Ishikawa (cell line): ENCODE measurements at regions not wholly inside any gene's neighbourhood (a gene's known extent, or its start where the extent isn't known, plus 50 kb on each side); places are given as distances from the start of the nearest gene placed in this dataset.

Source experiments
- CEBPB ChIP-seq: IDR thresholded peaks from 2 replicates; pipeline ENCODE4 v1.6.1; 2012
- CREB1 ChIP-seq: IDR thresholded peaks from 2 replicates; pipeline ENCODE4 v1.6.1; 2012; ENCODE audit warnings: low read depth
- EGR1 ChIP-seq: IDR thresholded peaks from 2 replicates; pipeline ENCODE4 v1.6.1; 2012
- EP300 ChIP-seq: IDR thresholded peaks from 2 replicates; pipeline ENCODE4 v1.6.1; 2012; ENCODE audit warnings: borderline replicate concordance
- FOXM1 ChIP-seq: IDR thresholded peaks from 2 replicates; pipeline ENCODE4 v1.6.1; 2012; ENCODE audit warnings: low read depth, borderline replicate concordance
- MAX ChIP-seq: IDR thresholded peaks from 2 replicates; pipeline ENCODE4 v1.6.1; 2012
- NFIC ChIP-seq: IDR thresholded peaks from 2 replicates; pipeline ENCODE4 v1.6.1; 2012
- RAD21 ChIP-seq: IDR thresholded peaks from 2 replicates; pipeline ENCODE4 v1.6.1; 2012; ENCODE audit warnings: low read depth
- REST ChIP-seq: IDR thresholded peaks from 2 replicates; pipeline ENCODE4 v1.6.1; 2012; ENCODE audit warnings: low read depth, mild to moderate bottlenecking
- TAF1 ChIP-seq: IDR thresholded peaks from 2 replicates; pipeline ENCODE4 v1.6.1; 2012; ENCODE audit warnings: low read depth, mild to moderate bottlenecking
- TCF12 ChIP-seq: IDR thresholded peaks from 2 replicates; pipeline ENCODE4 v1.6.1; 2012; ENCODE audit warnings: low read depth
- TEAD4 ChIP-seq: IDR thresholded peaks from 2 replicates; pipeline ENCODE4 v1.6.1; 2012
- USF1 ChIP-seq: IDR thresholded peaks from 2 replicates; pipeline ENCODE4 v1.6.1; 2012
- YY1 ChIP-seq: IDR thresholded peaks from 2 replicates; pipeline ENCODE4 v1.6.1; 2012; ENCODE audit warnings: low read depth
- ZBTB7A ChIP-seq: IDR thresholded peaks from 2 replicates; pipeline ENCODE4 v1.6.1; 2012; ENCODE audit warnings: low read depth

- TF ChIP-seq REST: no peak
- no peak for TF ChIP-seq TEAD4
Measured at GRCh38 chr1:69511426-69512192, 56.1 kb upstream of the LRRC7 start.

GRCh38 chr1:69513601-69514000, 54.1 kb upstream of the LRRC7 start:
- TF ChIP-seq RAD21: no peak
- TF ChIP-seq MAX: no peak
- TF ChIP-seq CREB1: no peak
- TF ChIP-seq EP300: no peak
- no peak for TF ChIP-seq FOXM1
- TF ChIP-seq TCF12: no peak
- no peak for TF ChIP-seq ZBTB7A
- no peak for TF ChIP-seq USF1
- TF ChIP-seq TAF1: no peak
- TF ChIP-seq REST: no peak
- TF ChIP-seq YY1: no peak
- TF ChIP-seq EGR1: no peak
- no peak for TF ChIP-seq NFIC
- no peak for TF ChIP-seq TEAD4
- TF ChIP-seq CEBPB: no peak
